ENCODE measurements at regions not wholly inside any gene's neighbourhood (a gene's known extent, or its start where the extent isn't known, plus 50 kb on each side); places are given as distances from the start of the nearest gene placed in this dataset.

DNA sequence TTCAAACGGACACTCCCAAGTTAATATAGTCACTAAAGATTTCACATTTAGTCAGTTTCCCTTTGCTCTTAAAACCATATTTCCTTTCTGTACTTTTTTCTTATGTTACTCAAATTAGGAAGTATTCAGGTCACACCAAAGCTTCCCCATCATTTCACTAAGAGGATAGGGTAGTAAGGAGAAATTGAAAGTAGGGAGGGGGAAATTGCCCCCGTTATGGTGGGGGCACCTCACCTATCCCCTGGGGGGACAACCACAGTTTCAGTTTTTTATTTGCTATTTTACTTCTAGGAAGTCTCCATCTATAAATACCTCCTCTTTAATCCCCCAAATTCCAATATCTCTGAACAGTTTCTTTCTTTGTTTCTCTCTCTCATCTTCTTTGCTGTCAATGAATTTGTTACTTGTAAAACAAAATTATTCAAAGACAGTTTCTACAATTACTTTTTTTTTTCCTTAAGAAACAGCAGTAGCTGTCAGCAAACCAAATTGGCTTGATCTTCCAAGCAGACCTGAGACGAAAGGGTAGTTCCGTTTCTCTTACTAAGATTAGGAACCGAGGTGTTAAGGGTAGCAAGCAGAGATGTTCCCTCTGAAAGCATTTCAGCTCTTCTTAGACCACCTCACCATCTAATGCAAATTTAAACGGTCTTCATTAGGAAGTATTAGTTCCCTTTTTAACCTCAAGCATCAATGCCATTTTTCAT, 160.2 kb upstream of the KLF3 start:
- Histone ChIP-seq H3K36me3 (ENCODE audit: insufficient read depth) (no peaks in the 10 kb centered on the region), H4K20me1 (ENCODE audit: insufficient read depth) (no peaks in the 10 kb centered on the region), H3K4me2 (no peak overlapping the region), H3K4me3 (IDR thresholded peaks at IDR 0.05; ENCODE audit: insufficient read depth, low read depth, low read length) (no peak overlapping the region), H3K27me3 (ENCODE audit: insufficient read depth, low read depth) (no peaks in the 10 kb centered on the region), H2AFZ (ENCODE audit: low read depth) (no peak overlapping the region), H3K9ac (no peak overlapping the region), H3K27ac (no peak overlapping the region), H3K79me2 (ENCODE audit: insufficient read depth, low read depth) (no peaks in the 10 kb centered on the region), H3K4me1 (ENCODE audit: low read depth, poor library complexity, severe bottlenecking) (no peaks in the 10 kb centered on the region)
- no peak for TF ChIP-seq CTCF (conservative IDR thresholded peaks at IDR 0.05; ENCODE audit: low read depth, low read length)

DNA sequence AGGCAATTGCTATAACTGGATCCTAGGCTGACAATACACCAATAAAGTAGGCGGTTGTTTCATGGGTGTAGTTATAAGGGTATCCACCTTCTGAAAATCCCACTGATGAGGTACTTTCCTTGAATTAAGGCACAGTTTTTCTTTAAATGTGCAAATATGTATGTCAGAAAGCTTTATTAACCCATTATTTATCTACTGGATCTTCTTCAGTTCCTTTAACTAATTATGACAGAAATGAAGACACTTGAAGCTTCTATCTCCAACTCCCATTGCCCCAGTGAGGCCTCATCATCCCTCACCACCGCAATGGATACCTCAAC, 159.6 kb upstream of the KLF3 start:
- no peak overlapping the region for H2AFZ ChIP-seq (ENCODE audit: low read depth)
- no peaks in the 10 kb centered on the region for H3K79me2 ChIP-seq (ENCODE audit: insufficient read depth, low read depth)
- H3K36me3 ChIP-seq (ENCODE audit: insufficient read depth): no peaks in the 10 kb centered on the region
- H3K9ac ChIP-seq: no peak overlapping the region
- no peak overlapping the region for H3K4me2 ChIP-seq
- no peaks in the 10 kb centered on the region for H4K20me1 ChIP-seq (ENCODE audit: insufficient read depth)
- no peaks in the 10 kb centered on the region for H3K4me1 ChIP-seq (ENCODE audit: low read depth, poor library complexity, severe bottlenecking)
- H3K27ac ChIP-seq: no peak overlapping the region
- no peak overlapping the region for H3K4me3 ChIP-seq (IDR thresholded peaks at IDR 0.05; ENCODE audit: insufficient read depth, low read depth, low read length)
- no peak for TF ChIP-seq CTCF (conservative IDR thresholded peaks at IDR 0.05; ENCODE audit: low read depth, low read length)
- H3K27me3 ChIP-seq (ENCODE audit: insufficient read depth, low read depth): no peaks in the 10 kb centered on the region

DNA sequence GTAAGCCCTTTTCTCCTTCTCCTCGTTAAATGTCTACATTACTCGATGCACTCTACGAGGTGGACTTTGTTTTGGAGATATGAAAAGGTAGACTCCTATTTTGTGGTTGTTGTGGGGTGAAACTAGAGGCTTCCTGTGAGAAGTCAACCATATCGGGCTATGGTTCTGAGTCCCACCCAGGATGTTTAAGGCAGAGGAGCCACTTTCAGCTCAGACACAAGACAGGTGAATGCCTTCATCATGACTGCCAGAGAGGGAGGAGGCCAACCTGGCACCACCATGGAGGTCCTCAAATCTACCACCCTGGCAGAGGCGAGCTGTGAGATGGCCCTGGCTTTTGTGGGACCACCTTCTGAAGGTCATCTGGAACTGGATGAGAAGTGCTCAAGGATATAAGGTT, 154.4 kb upstream of the KLF3 start:
- Histone ChIP-seq H2AFZ (ENCODE audit: low read depth) (no peak overlapping the region), H3K4me2 (no peak overlapping the region), H4K20me1 (ENCODE audit: insufficient read depth) (no peaks in the 10 kb centered on the region), H3K27ac (no peak overlapping the region), H3K79me2 (ENCODE audit: insufficient read depth, low read depth) (no peaks in the 10 kb centered on the region), H3K4me1 (ENCODE audit: low read depth, poor library complexity, severe bottlenecking) (no peaks in the 10 kb centered on the region), H3K27me3 (ENCODE audit: insufficient read depth, low read depth) (no peaks in the 10 kb centered on the region), H3K4me3 (IDR thresholded peaks at IDR 0.05; ENCODE audit: insufficient read depth, low read depth, low read length) (no peak overlapping the region), H3K36me3 (ENCODE audit: insufficient read depth) (no peaks in the 10 kb centered on the region), H3K9ac (no peak overlapping the region)
- TF ChIP-seq CTCF (conservative IDR thresholded peaks at IDR 0.05; ENCODE audit: low read depth, low read length): no peak

GRCh38 chr4:38510201-38510600, 153.8 kb upstream of the KLF3 start:
- H2AFZ ChIP-seq (ENCODE audit: low read depth): no peak overlapping the region
- no peak overlapping the region for H3K4me2 ChIP-seq
- H3K36me3 ChIP-seq (ENCODE audit: insufficient read depth): no peaks in the 10 kb centered on the region
- no peaks in the 10 kb centered on the region for H3K4me1 ChIP-seq (ENCODE audit: low read depth, poor library complexity, severe bottlenecking)
- H3K27ac ChIP-seq: no peak overlapping the region
- H3K4me3 ChIP-seq (IDR thresholded peaks at IDR 0.05; ENCODE audit: insufficient read depth, low read depth, low read length): no peak overlapping the region
- no peak for TF ChIP-seq CTCF (conservative IDR thresholded peaks at IDR 0.05; ENCODE audit: low read depth, low read length)
- no peak overlapping the region for H3K9ac ChIP-seq
- H4K20me1 ChIP-seq (ENCODE audit: insufficient read depth): no peaks in the 10 kb centered on the region
- no peaks in the 10 kb centered on the region for H3K27me3 ChIP-seq (ENCODE audit: insufficient read depth, low read depth)
- H3K79me2 ChIP-seq (ENCODE audit: insufficient read depth, low read depth): no peaks in the 10 kb centered on the region

Measured in KMS-11 (cell line).